ENCODE measurements at regions not wholly inside any gene's neighbourhood (a gene's known extent, or its start where the extent isn't known, plus 50 kb on each side); places are given as distances from the start of the nearest gene placed in this dataset.

- POLR2A ChIA-PET (ENCODE audit: low non-redundant PET): no interaction called here
- no peak overlapping the region for H3K27ac ChIP-seq
- DNase-seq (ENCODE audit: low spot score): no peak
- no peak for TF ChIP-seq CTCF (conservative IDR thresholded peaks at IDR 0.05; ENCODE audit: low read depth)
- CTCF ChIA-PET: no interaction called here
These were observed 109.5 kb upstream of the CD93 start for GRCh38 chr20:23195636-23196035.

- TF ChIP-seq CTCF (conservative IDR thresholded peaks at IDR 0.05; ENCODE audit: low read depth): no peak
- H3K27ac ChIP-seq: no peak overlapping the region
- DNase-seq (ENCODE audit: low spot score): no peak
- ChIA-PET POLR2A (ENCODE audit: low non-redundant PET) (no interaction called here), CTCF (interaction anchor here (0.5 to 1.8 kb wide), 4 partner anchors 99 to 342 kb away, joined by 3 to 5 read pairs (median 3); no protein-coding TSS in a partner anchor)
These were observed 107.8 kb upstream of the CD93 start for GRCh38 chr20:23193801-23194384.

- DNase-seq (ENCODE audit: low spot score): no peak
- no peak overlapping the region for H3K27ac ChIP-seq
- no peak for TF ChIP-seq CTCF (conservative IDR thresholded peaks at IDR 0.05; ENCODE audit: low read depth)
- ChIA-PET POLR2A (ENCODE audit: low non-redundant PET) (no interaction called here), CTCF (interaction anchor here (0.5 to 0.6 kb wide), 3 partner anchors 35 to 341 kb away, joined by 3 to 4 read pairs (median 3); no protein-coding TSS in a partner anchor)
These were observed 106.3 kb upstream of the CD93 start for GRCh38 chr20:23192469-23192868.

- no peak for DNase-seq (ENCODE audit: low spot score)
- TF ChIP-seq CTCF (conservative IDR thresholded peaks at IDR 0.05; ENCODE audit: low read depth): no peak
- H3K27ac ChIP-seq: no peak overlapping the region
- CTCF ChIA-PET: no interaction called here
- POLR2A ChIA-PET (ENCODE audit: low non-redundant PET): no interaction called here
These were observed 104.4 kb upstream of the CD93 start for GRCh38 chr20:23190557-23190956.

GRCh38 chr20:23189854-23190253 is 103.7 kb upstream of the CD93 start:
- ChIA-PET CTCF (interaction anchor here (0.6 kb wide), 1 partner anchor 1895 kb away, joined by 3 read pairs; no protein-coding TSS in a partner anchor), POLR2A (ENCODE audit: low non-redundant PET) (no interaction called here)
- no peak for TF ChIP-seq CTCF (conservative IDR thresholded peaks at IDR 0.05; ENCODE audit: low read depth)
- no peak overlapping the region for H3K27ac ChIP-seq
- DNase-seq (ENCODE audit: low spot score): no peak

- no peak for TF ChIP-seq CTCF (conservative IDR thresholded peaks at IDR 0.05; ENCODE audit: low read depth)
- DNase-seq (ENCODE audit: low spot score): no peak
- H3K27ac ChIP-seq: no peak overlapping the region
- ChIA-PET CTCF (interaction anchor here (0.6 to 0.7 kb wide), 3 partner anchors 37 to 1895 kb away, joined by 3 read pairs; no protein-coding TSS in a partner anchor), POLR2A (ENCODE audit: low non-redundant PET) (no interaction called here)
These were observed 103.2 kb upstream of the CD93 start for GRCh38 chr20:23189341-23189740.
